Spleen (tissue), 7 donors: ENCODE measurements at regions not wholly inside any gene's neighbourhood (a gene's known extent, or its start where the extent isn't known, plus 50 kb on each side); places are given as distances from the start of the nearest gene placed in this dataset.

ENCODE experiments used
- POLR2A ChIP-seq, 3 donors: fragments of 450-650 bp; IDR thresholded peaks; one replicate each; pipeline ENCODE4 v1.5.1; 2017; ENCODE audit warnings: antibody characterized with exemption in 3 of 3, mild to moderate bottlenecking in 1 of 3
- TF ChIP-seq, protein P1 (sequence below), 11 experiments: fragments of 200-600 bp in 7 of 11; fragments of 450-650 bp in 4 of 11; sonication (generic) in 4 of 11; IDR thresholded peaks in 8 of 11; conservative IDR thresholded peaks in 3 of 11; 1 replicate in 7 of 11; 2 replicates in 4 of 11; pipeline versions ENCODE4 v1.4.0 to v1.8.0; 2016 to 2021; ENCODE audit warnings: antibody characterized with exemption in 11 of 11, inconsistent platforms in 4 of 11, mild to moderate bottlenecking in 1 of 11
- donor health status: DM: no; HTN: no; CAD: no; lungs with moderate emphysema.
- donor health status: DM: no; HTN: no; CAD: no.
- donor health status: DM: no; HTN: no; CAD: no.

DNA sequence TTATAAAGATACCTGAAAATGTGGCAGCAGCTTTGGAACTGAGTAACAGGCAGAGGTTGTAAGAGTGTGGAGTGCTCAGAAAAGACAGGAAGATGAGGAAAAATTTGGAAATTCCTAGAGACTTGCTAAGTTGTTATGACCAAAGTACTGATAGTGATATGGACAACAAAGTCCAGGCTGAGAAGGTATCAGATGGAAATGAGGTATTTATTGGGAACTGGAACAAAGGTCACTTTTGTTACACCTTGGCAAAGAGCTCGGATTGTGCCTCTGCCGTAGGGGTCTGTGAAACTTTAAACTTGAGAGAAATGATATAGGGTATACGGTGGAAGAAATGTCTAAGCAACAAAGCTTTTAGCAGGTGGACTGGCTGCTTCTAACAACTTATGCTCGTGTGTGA is 419.9 kb downstream of the PCDH17 start:
- no peak for TF ChIP-seq POLR2A (IDR thresholded peaks at IDR 0.05)
- TF ChIP-seq, protein P1, sequence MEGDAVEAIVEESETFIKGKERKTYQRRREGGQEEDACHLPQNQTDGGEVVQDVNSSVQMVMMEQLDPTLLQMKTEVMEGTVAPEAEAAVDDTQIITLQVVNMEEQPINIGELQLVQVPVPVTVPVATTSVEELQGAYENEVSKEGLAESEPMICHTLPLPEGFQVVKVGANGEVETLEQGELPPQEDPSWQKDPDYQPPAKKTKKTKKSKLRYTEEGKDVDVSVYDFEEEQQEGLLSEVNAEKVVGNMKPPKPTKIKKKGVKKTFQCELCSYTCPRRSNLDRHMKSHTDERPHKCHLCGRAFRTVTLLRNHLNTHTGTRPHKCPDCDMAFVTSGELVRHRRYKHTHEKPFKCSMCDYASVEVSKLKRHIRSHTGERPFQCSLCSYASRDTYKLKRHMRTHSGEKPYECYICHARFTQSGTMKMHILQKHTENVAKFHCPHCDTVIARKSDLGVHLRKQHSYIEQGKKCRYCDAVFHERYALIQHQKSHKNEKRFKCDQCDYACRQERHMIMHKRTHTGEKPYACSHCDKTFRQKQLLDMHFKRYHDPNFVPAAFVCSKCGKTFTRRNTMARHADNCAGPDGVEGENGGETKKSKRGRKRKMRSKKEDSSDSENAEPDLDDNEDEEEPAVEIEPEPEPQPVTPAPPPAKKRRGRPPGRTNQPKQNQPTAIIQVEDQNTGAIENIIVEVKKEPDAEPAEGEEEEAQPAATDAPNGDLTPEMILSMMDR (IDR thresholded peaks at IDR 0.05 in 8 of 11, conservative IDR thresholded peaks at IDR 0.05 in 3 of 11): no peak
